H1 (cell line): ENCODE measurements at regions not wholly inside any gene's neighbourhood (a gene's known extent, or its start where the extent isn't known, plus 50 kb on each side); places are given as distances from the start of the nearest gene placed in this dataset.

Source experiments
- CTCF ChIA-PET: fragments of 300-600 bp; sonication (Branson Sonifier 250); formaldehyde crosslinking; loops from one replicate; lab custom pipeline; 2021; ENCODE audit not compliant: partially characterized antibody; lab: Charles Lee
- POLR2A ChIA-PET: fragments of 300-600 bp; sonication (Branson Sonifier 250); formaldehyde crosslinking; loops from one replicate; lab custom pipeline; 2021; ENCODE audit warnings: inconsistent platforms; ENCODE audit not compliant: partially characterized antibody; lab: Charles Lee
- DNase-seq, 2 experiments: peaks; one replicate each; pipeline versions ENCODE4 v3.0.0 to v3.0.0-alpha.2; 2010 to 2022; ENCODE audit warnings: low spot score in 2 of 2, low read depth in 1 of 2, mixed read lengths in 1 of 2
- FAIRE-seq: peaks from 2 replicates; lab custom pipeline; 2011; peaks lifted over from hg19 to GRCh38; lab: Jason Lieb, UNC
- H2AFZ ChIP-seq: 2 replicates; pipeline ENCODE4 v1.8.1; 2012; ENCODE audit warnings: low read length, inconsistent platforms
- H2AK5ac ChIP-seq: 2 replicates; pipeline ENCODE4 v1.6.1; 2013; ENCODE audit warnings: low read depth, low read length
- H2BK120ac ChIP-seq: replicated peaks from 2 replicates; pipeline ENCODE3; 2013; ENCODE audit warnings: low read depth, low read length, inconsistent platforms
- H2BK12ac ChIP-seq: 2 replicates; pipeline ENCODE4 v1.6.1; 2013; ENCODE audit warnings: low read depth, low read length
- H2BK15ac ChIP-seq: 2 replicates; pipeline ENCODE4 v1.6.1; 2013; ENCODE audit warnings: low read length
- H2BK20ac ChIP-seq: 2 replicates; pipeline ENCODE4 v1.6.1; 2013; ENCODE audit warnings: low read length
- H2BK5ac ChIP-seq: 2 replicates; pipeline ENCODE4 v1.6.1; 2013; ENCODE audit warnings: low read depth, low read length
- H3K14ac ChIP-seq: 2 replicates; pipeline ENCODE4 v1.6.1; 2013; ENCODE audit warnings: inconsistent platforms; ENCODE audit not compliant: insufficient read length
- H3K18ac ChIP-seq: 2 replicates; pipeline ENCODE4 v1.6.1; 2013; ENCODE audit warnings: low read length; ENCODE audit errors: extremely low read depth
- H3K23ac ChIP-seq: 2 replicates; pipeline ENCODE4 v1.6.1; 2013; ENCODE audit warnings: inconsistent platforms; ENCODE audit not compliant: insufficient read length
- H3K23me2 ChIP-seq: 2 replicates; pipeline ENCODE4 v1.6.1; 2013; ENCODE audit warnings: low read depth, low read length
- H3K27ac ChIP-seq: 2 replicates; pipeline ENCODE4 v1.6.1; 2011; ENCODE audit warnings: low read depth, low read length, inconsistent platforms
- H3K27me3 ChIP-seq, 4 experiments: replicated peaks in 1 of 4; 1 replicate in 1 of 4; 2 replicates in 3 of 4; pipeline versions ENCODE4 v1.6.1 to v1.8.1; 2011 to 2013; ENCODE audit warnings: low read length in 3 of 4, mild to moderate bottlenecking in 3 of 4, inconsistent platforms in 2 of 4, mixed read lengths in 2 of 4, moderate library complexity in 1 of 4; ENCODE audit not compliant: control insufficient read depth in 3 of 4, insufficient read depth in 3 of 4; ENCODE audit errors: extremely low read depth in 1 of 4
- H3K36me3 ChIP-seq, 4 experiments: 2 replicates each; pipeline versions ENCODE4 v1.6.1 to v1.8.1; 2011 to 2013; ENCODE audit warnings: mild to moderate bottlenecking in 4 of 4, low read length in 3 of 4, moderate library complexity in 2 of 4, control low read depth in 1 of 4, inconsistent platforms in 1 of 4; ENCODE audit not compliant: insufficient read depth in 4 of 4, control insufficient read depth in 2 of 4
- H3K4ac ChIP-seq: replicated peaks from 2 replicates; pipeline ENCODE3; 2013; ENCODE audit warnings: low read length, low read depth, mixed read lengths, inconsistent platforms; ENCODE audit not compliant: insufficient read length
- H3K4me1 ChIP-seq, 4 experiments: replicated peaks in 1 of 4; 1 replicate in 1 of 4; 2 replicates in 3 of 4; pipeline versions ENCODE4 v1.6.1 to v1.8.1; 2011 to 2013; ENCODE audit warnings: low read length in 3 of 4, inconsistent platforms in 2 of 4, mixed read lengths in 1 of 4; ENCODE audit not compliant: insufficient read depth in 4 of 4, control insufficient read depth in 3 of 4
- H3K4me2 ChIP-seq, 2 experiments: 2 replicates each; pipeline versions ENCODE4 v1.6.1 to v1.8.1; 2011 to 2013; ENCODE audit warnings: low read depth in 2 of 2, low read length in 2 of 2, control low read depth in 1 of 2, inconsistent platforms in 1 of 2, mild to moderate bottlenecking in 1 of 2; ENCODE audit not compliant: insufficient read depth in 1 of 2
- H3K4me3 ChIP-seq, 4 experiments: fragments of 200-600, 300-600 bp in 1 of 4; sonication (generic), shearing (Covaris generic), sonication (Bioruptor Twin) in 1 of 4; 2 replicates each; pipeline versions ENCODE4 v1.5.1 to v1.8.1; 2011 to 2016; ENCODE audit warnings: low read length in 4 of 4, low read depth in 3 of 4, control low read depth in 2 of 4, inconsistent platforms in 2 of 4, mild to moderate bottlenecking in 2 of 4, mixed read lengths in 1 of 4, moderate library complexity in 1 of 4; ENCODE audit not compliant: insufficient read depth in 2 of 4; ENCODE audit errors: extremely low read depth in 1 of 4
- H3K56ac ChIP-seq: replicated peaks from 2 replicates; pipeline ENCODE3; 2013; ENCODE audit warnings: low read depth, mild to moderate bottlenecking, mixed read lengths, low read length, inconsistent platforms; ENCODE audit not compliant: insufficient read length
- H3K79me1 ChIP-seq: 2 replicates; pipeline ENCODE4 v1.6.1; 2013; ENCODE audit warnings: low read depth, low read length, control low read depth
- H3K79me2 ChIP-seq, 2 experiments: 2 replicates each; pipeline versions ENCODE4 v1.6.1 to v1.8.1; 2012 to 2013; ENCODE audit warnings: low read length in 2 of 2, mild to moderate bottlenecking in 2 of 2, inconsistent platforms in 1 of 2; ENCODE audit not compliant: insufficient read depth in 2 of 2, control insufficient read depth in 1 of 2
- H3K9ac ChIP-seq, 4 experiments: replicated peaks in 1 of 4; 1 replicate in 1 of 4; 2 replicates in 3 of 4; pipeline versions ENCODE4 v1.6.1 to v1.8.1; 2011 to 2013; ENCODE audit warnings: low read depth in 3 of 4, low read length in 3 of 4, control low read depth in 2 of 4, mild to moderate bottlenecking in 2 of 4, moderate library complexity in 2 of 4, inconsistent platforms in 1 of 4; ENCODE audit errors: extremely low read depth in 1 of 4
- H3K9me3 ChIP-seq, 2 experiments: 2 replicates each; pipeline versions ENCODE4 v1.6.1 to v1.8.1; 2012 to 2013; ENCODE audit warnings: mild to moderate bottlenecking in 2 of 2, moderate library complexity in 2 of 2, control low read depth in 1 of 2, inconsistent platforms in 1 of 2, low read depth in 1 of 2, low read length in 1 of 2, mixed read lengths in 1 of 2; ENCODE audit not compliant: insufficient read depth in 2 of 2
- H4K20me1 ChIP-seq, 2 experiments: replicated peaks in 1 of 2; 2 replicates each; pipeline versions ENCODE3 to v1.8.1; 2011 to 2013; ENCODE audit warnings: inconsistent platforms in 2 of 2, low read length in 2 of 2, mild to moderate bottlenecking in 1 of 2; ENCODE audit not compliant: insufficient read depth in 2 of 2, control insufficient read depth in 1 of 2
- H4K5ac ChIP-seq: 2 replicates; pipeline ENCODE4 v1.6.1; 2013; ENCODE audit warnings: low read length, low read depth, mixed read lengths, inconsistent platforms; ENCODE audit not compliant: insufficient read length
- H4K8ac ChIP-seq: 2 replicates; pipeline ENCODE4 v1.8.0; 2013; ENCODE audit warnings: mild to moderate bottlenecking, moderate library complexity, low read length, inconsistent platforms; ENCODE audit not compliant: insufficient read depth; ENCODE audit errors: extremely low read depth
- H4K91ac ChIP-seq: replicated peaks from 2 replicates; pipeline ENCODE3; 2013; ENCODE audit warnings: low read length, mixed read lengths, inconsistent platforms; ENCODE audit not compliant: insufficient read length
- ASH2L ChIP-seq: fragments of 200-600, 300-600 bp; sonication (generic); IDR thresholded peaks from one replicate; pipeline ENCODE4 v1.7.1; 2017; ENCODE audit warnings: low read length
- CEBPB ChIP-seq: IDR thresholded peaks from 2 replicates; pipeline ENCODE4 v1.6.1; 2012; ENCODE audit warnings: low read depth, low read length
- SIRT6 ChIP-seq: IDR thresholded peaks from one replicate; pipeline ENCODE4 v1.7.1; 2012; ENCODE audit warnings: low read length, inconsistent platforms
- TEAD4 ChIP-seq: IDR thresholded peaks from 2 replicates; pipeline ENCODE4 v1.6.1; 2012; ENCODE audit warnings: low read depth, low read length, inconsistent platforms, mixed read lengths
- WGBS, 2 experiments: shearing (Covaris generic) in 1 of 2; methylation state at CpG; one replicate each; pipeline versions ENCODE4 v1.1.6 to v1.1.7; 2013 to 2015; ENCODE audit warnings: low lambda C conversion rate in 2 of 2, mixed read lengths in 2 of 2, inconsistent platforms in 1 of 2, low coverage in 1 of 2, missing lambda C conversion rate in 1 of 2; ENCODE audit not compliant: insufficient replicate concordance in 2 of 2, insufficient coverage in 1 of 2, insufficient read length in 1 of 2; ENCODE audit errors: extremely low coverage in 1 of 2, missing lambda C conversion rate in 1 of 2; 5-methylcytosine and 5-hydroxymethylcytosine counted together

GRCh38 chr20:22757424-22758183 is 173.2 kb upstream of the FOXA2 start:
- Histone ChIP-seq H3K9ac (no peak overlapping the region), H3K27ac (no peak overlapping the region), H2BK5ac (no peak overlapping the region), H3K9me3 (no peaks in the 10 kb centered on the region), H4K8ac (no peak overlapping the region), H3K4me2 (no peak overlapping the region), H2BK120ac (no peak overlapping the region), H2AK5ac (no peak overlapping the region), H2BK15ac (no peak overlapping the region), H3K79me2 (no peaks in the 10 kb centered on the region), H3K18ac (no peak overlapping the region), H3K23ac (no peak overlapping the region), H2BK20ac (no peak overlapping the region), H3K56ac (no peak overlapping the region), H3K4ac (no peak overlapping the region), H3K4me3 (no peak overlapping the region), H3K27me3 (no peaks in the 10 kb centered on the region), H3K23me2 (no peaks in the 10 kb centered on the region), H3K36me3 (no peaks in the 10 kb centered on the region), H4K20me1 (no peaks in the 10 kb centered on the region), H4K91ac (no peak overlapping the region), H3K4me1 (no peaks in the 10 kb centered on the region), H4K5ac (no peak overlapping the region), H2BK12ac (no peak overlapping the region), H3K79me1 (no peaks in the 10 kb centered on the region), H2AFZ (no peak overlapping the region), H3K14ac (no peak overlapping the region)
- DNase-seq = no peak
- 86% methylated on average over 10 of the region's 10 CpGs; no CpG with 5 or more reads in 1 of the 2 experiments for WGBS, 2 experiments
- CTCF ChIA-PET = no interaction called here
- POLR2A ChIA-PET = no interaction called here
- TF ChIP-seq TEAD4 (no peak), SIRT6 (no peak), ASH2L (no peak), CEBPB (no peak)
- no peak for FAIRE-seq
